ENCODE measurements at regions not wholly inside any gene's neighbourhood (a gene's known extent, or its start where the extent isn't known, plus 50 kb on each side); places are given as distances from the start of the nearest gene placed in this dataset.

- TF ChIP-seq, protein P1, sequence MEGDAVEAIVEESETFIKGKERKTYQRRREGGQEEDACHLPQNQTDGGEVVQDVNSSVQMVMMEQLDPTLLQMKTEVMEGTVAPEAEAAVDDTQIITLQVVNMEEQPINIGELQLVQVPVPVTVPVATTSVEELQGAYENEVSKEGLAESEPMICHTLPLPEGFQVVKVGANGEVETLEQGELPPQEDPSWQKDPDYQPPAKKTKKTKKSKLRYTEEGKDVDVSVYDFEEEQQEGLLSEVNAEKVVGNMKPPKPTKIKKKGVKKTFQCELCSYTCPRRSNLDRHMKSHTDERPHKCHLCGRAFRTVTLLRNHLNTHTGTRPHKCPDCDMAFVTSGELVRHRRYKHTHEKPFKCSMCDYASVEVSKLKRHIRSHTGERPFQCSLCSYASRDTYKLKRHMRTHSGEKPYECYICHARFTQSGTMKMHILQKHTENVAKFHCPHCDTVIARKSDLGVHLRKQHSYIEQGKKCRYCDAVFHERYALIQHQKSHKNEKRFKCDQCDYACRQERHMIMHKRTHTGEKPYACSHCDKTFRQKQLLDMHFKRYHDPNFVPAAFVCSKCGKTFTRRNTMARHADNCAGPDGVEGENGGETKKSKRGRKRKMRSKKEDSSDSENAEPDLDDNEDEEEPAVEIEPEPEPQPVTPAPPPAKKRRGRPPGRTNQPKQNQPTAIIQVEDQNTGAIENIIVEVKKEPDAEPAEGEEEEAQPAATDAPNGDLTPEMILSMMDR (IDR thresholded peaks at IDR 0.05): no peak
- no peak for TF ChIP-seq POLR2A (IDR thresholded peaks at IDR 0.05)
- TF ChIP-seq POLR2AphosphoS5 (IDR thresholded peaks at IDR 0.05): no peak
Observed at GRCh38 chr3:177343122-177343625, 145.9 kb upstream of the TBL1XR1 start.

Data from breast epithelium (tissue), 3 donors.